22Rv1 (cell line): ENCODE measurements at regions not wholly inside any gene's neighbourhood (a gene's known extent, or its start where the extent isn't known, plus 50 kb on each side); places are given as distances from the start of the nearest gene placed in this dataset.

ENCODE experiments used
- H3K27ac ChIP-seq: fragments of 450-650 bp; 2 replicates; pipeline ENCODE4 v1.5.1; 2017
- CTCF ChIP-seq: fragments of 450-650 bp; IDR thresholded peaks from 2 replicates; pipeline ENCODE4 v1.5.1; 2017; ENCODE audit warnings: mild to moderate bottlenecking
- ZFX ChIP-seq: fragments of 450-650 bp; IDR thresholded peaks from 2 replicates; pipeline ENCODE4 v1.6.1; 2017; ENCODE audit warnings: antibody characterized with exemption, borderline replicate concordance

- H3K27ac ChIP-seq: no peak overlapping the region
- no peak for TF ChIP-seq ZFX
- no peak for TF ChIP-seq CTCF
Measured at GRCh38 chr21:43325036-43325435, 101.9 kb downstream of the SIK1 start.

GRCh38 chr21:43324596-43324995 is 102.3 kb downstream of the SIK1 start:
- TF ChIP-seq ZFX: no peak
- TF ChIP-seq CTCF: no peak
- no peak overlapping the region for H3K27ac ChIP-seq

- H3K27ac ChIP-seq: no peak overlapping the region
Measured at GRCh38 chr21:43323244-43324005, 103.5 kb downstream of the SIK1 start.

GRCh38 chr21:43322805-43323204 is 104.1 kb downstream of the SIK1 start:
- H3K27ac ChIP-seq: no peak overlapping the region
- TF ChIP-seq CTCF (no peak), ZFX (no peak)

More at GRCh38 chr21:43323244-43324005, 103.5 kb downstream of the SIK1 start:
- no peak for TF ChIP-seq ZFX
- TF ChIP-seq CTCF: no peak

GRCh38 chr21:43322311-43322710 is 104.6 kb downstream of the SIK1 start:
- H3K27ac ChIP-seq: no peak overlapping the region
- TF ChIP-seq CTCF (no peak), ZFX (no peak)

- H3K27ac ChIP-seq: no peak overlapping the region
- TF ChIP-seq CTCF: no peak
- TF ChIP-seq ZFX: no peak
Measured at GRCh38 chr21:43321611-43322010, 105.3 kb downstream of the SIK1 start.

- no peak overlapping the region for H3K27ac ChIP-seq
- TF ChIP-seq ZFX: no peak
- no peak for TF ChIP-seq CTCF
Measured at GRCh38 chr21:43321111-43321510, 105.8 kb downstream of the SIK1 start.
